Adipocyte (in vitro differentiated cells): ENCODE measurements at regions not wholly inside any gene's neighbourhood (a gene's known extent, or its start where the extent isn't known, plus 50 kb on each side); places are given as distances from the start of the nearest gene placed in this dataset.

Experiments
- DNase-seq: peaks from one replicate; pipeline ENCODE4 v3.0.0-alpha.2; 2015; ENCODE audit warnings: low read depth
- H3K27me3 ChIP-seq: replicated peaks from 2 replicates; pipeline ENCODE4 v1.7.0; 2013; ENCODE audit warnings: mild to moderate bottlenecking, low read length, moderate library complexity; ENCODE audit not compliant: control insufficient read depth, insufficient read depth
- H3K36me3 ChIP-seq: 2 replicates; pipeline ENCODE4 v1.7.0; 2013; ENCODE audit warnings: low read length, mild to moderate bottlenecking, moderate library complexity; ENCODE audit not compliant: control insufficient read depth, insufficient read depth, severe bottlenecking
- H3K4me1 ChIP-seq: 2 replicates; pipeline ENCODE4 v1.7.0; 2013; ENCODE audit warnings: mild to moderate bottlenecking, low read length, moderate library complexity; ENCODE audit not compliant: control insufficient read depth, insufficient read depth
- H3K4me3 ChIP-seq: 2 replicates; pipeline ENCODE4 v1.7.0; 2013; ENCODE audit warnings: mild to moderate bottlenecking, low read length, moderate library complexity
- H3K9ac ChIP-seq: 2 replicates; pipeline ENCODE4 v1.7.0; 2013; ENCODE audit warnings: mild to moderate bottlenecking, low read length, moderate library complexity
- H3K9me3 ChIP-seq: 2 replicates; pipeline ENCODE4 v1.7.0; 2013; ENCODE audit warnings: mild to moderate bottlenecking, low read length, moderate library complexity; ENCODE audit not compliant: control insufficient read depth

DNA sequence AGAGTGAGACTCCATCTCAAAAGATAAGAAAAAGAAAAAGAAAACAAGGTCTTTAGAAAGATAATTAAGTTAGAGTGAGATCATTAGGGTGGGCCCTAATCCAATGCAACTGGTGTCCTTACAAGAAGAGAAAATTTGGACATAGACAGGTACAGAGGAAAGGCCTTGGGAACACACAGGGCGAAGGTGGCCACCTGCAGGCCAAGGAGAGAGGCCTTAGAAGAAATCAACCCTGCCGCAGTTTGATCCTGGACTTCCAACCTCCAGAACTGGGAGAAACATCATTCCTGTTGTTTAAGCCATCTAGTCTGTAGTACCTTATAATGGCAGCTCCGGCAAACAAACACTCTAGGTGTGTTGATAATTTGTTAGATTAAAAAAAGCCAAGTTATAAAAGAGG is 491.9 kb downstream of the MED13L start:
- H3K9ac ChIP-seq, result no peak overlapping the region
- DNase-seq, result no peak
- H3K4me3 ChIP-seq, result no peak overlapping the region
- H3K9me3 ChIP-seq, result no peaks in the 10 kb centered on the region
- H3K27me3 ChIP-seq, result peaks cover 10% of the 10 kb centered on the region
- no peaks in the 10 kb centered on the region for H3K4me1 ChIP-seq
- H3K36me3 ChIP-seq, result no peaks in the 10 kb centered on the region

- H3K9me3 ChIP-seq, result peaks cover 8% of the 10 kb centered on the region
- no peak overlapping the region for H3K9ac ChIP-seq
- no peak for DNase-seq
- H3K27me3 ChIP-seq, result peaks cover 5% of the 10 kb centered on the region
- no peaks in the 10 kb centered on the region for H3K4me1 ChIP-seq
- no peaks in the 10 kb centered on the region for H3K36me3 ChIP-seq
- H3K4me3 ChIP-seq, result no peak overlapping the region
These were observed 501.1 kb downstream of the MED13L start for GRCh38 chr12:115776399-115776798.

DNA sequence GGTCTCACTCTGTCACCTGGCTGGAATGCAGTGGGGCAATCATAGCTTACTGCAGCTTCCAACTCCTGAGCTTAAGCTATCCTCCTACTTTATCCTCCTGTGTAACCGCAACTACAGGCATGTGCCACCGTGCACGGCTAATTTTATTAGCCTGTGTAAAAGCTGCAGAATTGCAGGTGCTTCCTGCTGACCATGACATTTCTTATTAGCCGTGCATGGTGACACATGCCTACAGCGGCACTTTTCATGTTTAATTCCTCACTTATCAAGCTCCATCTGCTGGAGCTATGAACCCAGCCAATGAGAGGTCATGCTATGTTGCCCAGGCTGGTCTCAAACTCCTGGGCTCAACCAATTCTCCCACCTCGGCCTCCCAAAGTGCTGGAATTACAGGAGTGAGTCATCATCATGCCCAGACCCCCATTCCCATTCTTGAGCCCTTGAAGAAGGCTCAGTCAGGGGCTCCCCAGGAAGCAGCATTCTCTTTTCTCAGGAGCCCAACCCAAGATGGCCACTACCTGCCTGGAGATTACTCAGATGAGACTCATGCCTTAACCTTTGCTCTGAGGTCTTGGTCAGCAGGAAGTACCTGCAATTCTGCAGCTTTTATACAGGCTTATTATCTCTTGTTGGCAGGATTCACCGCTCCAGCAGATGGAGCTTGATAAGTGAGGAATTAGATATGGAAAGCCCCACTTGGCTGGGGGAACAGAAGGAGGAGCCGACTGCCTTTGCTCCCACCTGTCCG is 503.2 kb downstream of the MED13L start:
- no peaks in the 10 kb centered on the region for H3K36me3 ChIP-seq
- no peak overlapping the region for H3K9ac ChIP-seq
- peaks cover 8% of the 10 kb centered on the region for H3K9me3 ChIP-seq
- no peaks in the 10 kb centered on the region for H3K4me1 ChIP-seq
- no peak for DNase-seq
- H3K4me3 ChIP-seq, result no peak overlapping the region
- peaks cover 5% of the 10 kb centered on the region for H3K27me3 ChIP-seq

DNA sequence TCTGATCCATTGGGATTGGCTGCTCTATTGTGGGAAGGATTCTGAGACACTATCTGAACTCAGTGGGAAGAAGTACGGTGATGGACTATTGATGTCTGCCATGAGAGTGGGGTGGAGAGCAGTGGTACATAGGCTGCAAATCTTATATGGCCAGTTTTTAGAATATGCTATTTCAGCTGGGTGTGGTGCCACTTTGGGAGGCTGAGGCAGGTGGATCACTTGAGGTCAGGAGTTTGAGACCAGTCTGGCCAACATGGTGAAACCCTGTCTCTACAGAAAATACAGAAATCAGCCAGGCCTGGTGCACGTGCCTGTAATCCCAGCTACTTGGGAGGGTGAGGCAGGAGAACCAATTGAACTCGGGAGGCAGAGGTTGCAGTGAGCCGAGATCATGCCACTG is 505.9 kb downstream of the MED13L start:
- peaks cover 8% of the 10 kb centered on the region for H3K9me3 ChIP-seq
- no peaks in the 10 kb centered on the region for H3K4me1 ChIP-seq
- H3K36me3 ChIP-seq, result no peaks in the 10 kb centered on the region
- DNase-seq, result no peak
- H3K9ac ChIP-seq, result no peak overlapping the region
- H3K27me3 ChIP-seq, result peaks cover 5% of the 10 kb centered on the region
- H3K4me3 ChIP-seq, result no peak overlapping the region

DNA sequence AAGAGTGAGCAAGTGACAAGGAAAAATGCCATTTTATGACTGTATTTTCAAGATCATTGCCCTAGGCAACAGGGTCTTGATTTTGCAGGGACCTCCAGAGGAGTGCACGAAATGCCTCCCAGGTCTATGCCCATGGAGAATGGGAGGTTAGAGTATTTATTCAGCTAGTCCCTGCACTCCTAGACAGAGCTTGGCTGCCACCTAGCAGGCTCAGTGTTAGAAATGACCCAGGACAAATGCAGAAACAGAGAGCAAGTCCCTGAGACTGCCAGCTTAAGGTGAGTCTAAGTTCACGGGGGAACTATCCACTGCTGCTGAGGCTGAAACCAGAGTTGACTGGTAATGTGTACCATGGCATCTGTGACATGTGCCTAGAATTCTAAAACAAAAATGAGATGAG is 506.4 kb downstream of the MED13L start:
- no peak overlapping the region for H3K9ac ChIP-seq
- no peaks in the 10 kb centered on the region for H3K36me3 ChIP-seq
- H3K4me1 ChIP-seq, result no peaks in the 10 kb centered on the region
- DNase-seq, result peak; percentile 44
- H3K4me3 ChIP-seq, result no peak overlapping the region
- peaks cover 5% of the 10 kb centered on the region for H3K27me3 ChIP-seq
- H3K9me3 ChIP-seq, result peaks cover 7% of the 10 kb centered on the region

DNA sequence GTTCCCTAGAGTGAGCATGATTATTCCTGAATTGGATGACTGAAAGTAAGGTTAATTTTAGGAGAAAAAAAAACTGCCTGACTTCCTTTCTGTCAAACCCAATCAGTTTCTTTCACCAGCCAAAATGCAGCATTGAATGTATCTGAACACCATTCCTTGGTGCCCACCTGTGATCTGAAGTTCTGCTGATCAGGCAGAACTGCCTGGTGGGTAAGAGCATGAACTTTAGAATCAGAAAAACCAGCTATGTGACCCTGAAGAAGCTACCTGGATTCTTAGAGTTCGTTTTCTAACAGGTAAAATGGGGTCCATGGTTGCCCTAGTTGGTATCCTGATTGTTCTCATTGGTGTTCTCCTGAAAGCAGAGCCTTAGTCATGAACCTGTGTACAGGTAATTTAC is 506.9 kb downstream of the MED13L start:
- H3K9me3 ChIP-seq, result peaks cover 3% of the 10 kb centered on the region
- no peak overlapping the region for H3K4me3 ChIP-seq
- no peaks in the 10 kb centered on the region for H3K36me3 ChIP-seq
- no peaks in the 10 kb centered on the region for H3K4me1 ChIP-seq
- peaks cover 5% of the 10 kb centered on the region for H3K27me3 ChIP-seq
- DNase-seq, result no peak
- H3K9ac ChIP-seq, result no peak overlapping the region

GRCh38 chr12:115767916-115768315 is 509.6 kb downstream of the MED13L start:
- Histone ChIP-seq H3K27me3 (no peaks in the 10 kb centered on the region), H3K4me1 (no peaks in the 10 kb centered on the region), H3K4me3 (no peak overlapping the region), H3K36me3 (no peaks in the 10 kb centered on the region), H3K9me3 (no peaks in the 10 kb centered on the region), H3K9ac (no peak overlapping the region)
- no peak for DNase-seq

- H3K9ac ChIP-seq, result no peak overlapping the region
- H3K27me3 ChIP-seq, result peaks cover 2% of the 10 kb centered on the region
- H3K4me3 ChIP-seq, result no peak overlapping the region
- H3K9me3 ChIP-seq, result no peaks in the 10 kb centered on the region
- H3K36me3 ChIP-seq, result no peaks in the 10 kb centered on the region
- H3K4me1 ChIP-seq, result no peaks in the 10 kb centered on the region
- DNase-seq, result no peak
These were observed 513.4 kb downstream of the MED13L start for GRCh38 chr12:115763982-115764621.

DNA sequence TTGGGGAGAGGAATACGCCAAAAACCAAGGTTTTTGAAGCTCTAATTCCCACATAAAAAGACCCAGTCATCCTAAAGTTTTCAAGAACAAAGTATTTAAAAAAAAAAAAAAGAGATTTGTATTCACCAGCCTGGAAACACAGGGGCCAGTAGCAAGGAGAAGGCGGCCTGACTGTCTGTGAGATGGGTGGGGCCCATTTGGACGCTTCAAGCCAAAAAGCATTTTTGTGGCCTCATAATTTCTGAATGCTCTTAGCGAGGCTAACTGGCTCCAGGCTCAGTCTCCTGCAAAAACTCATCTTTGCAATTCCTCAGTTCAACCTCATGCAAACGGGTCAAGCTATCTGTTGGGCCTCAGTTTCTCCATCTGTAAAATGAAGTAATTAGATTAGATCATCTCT is 514.1 kb downstream of the MED13L start:
- no peak overlapping the region for H3K9ac ChIP-seq
- H3K4me1 ChIP-seq, result no peaks in the 10 kb centered on the region
- no peaks in the 10 kb centered on the region for H3K36me3 ChIP-seq
- no peak overlapping the region for H3K4me3 ChIP-seq
- DNase-seq, result peak; percentile 87
- H3K9me3 ChIP-seq, result no peaks in the 10 kb centered on the region
- peaks cover 2% of the 10 kb centered on the region for H3K27me3 ChIP-seq

DNA sequence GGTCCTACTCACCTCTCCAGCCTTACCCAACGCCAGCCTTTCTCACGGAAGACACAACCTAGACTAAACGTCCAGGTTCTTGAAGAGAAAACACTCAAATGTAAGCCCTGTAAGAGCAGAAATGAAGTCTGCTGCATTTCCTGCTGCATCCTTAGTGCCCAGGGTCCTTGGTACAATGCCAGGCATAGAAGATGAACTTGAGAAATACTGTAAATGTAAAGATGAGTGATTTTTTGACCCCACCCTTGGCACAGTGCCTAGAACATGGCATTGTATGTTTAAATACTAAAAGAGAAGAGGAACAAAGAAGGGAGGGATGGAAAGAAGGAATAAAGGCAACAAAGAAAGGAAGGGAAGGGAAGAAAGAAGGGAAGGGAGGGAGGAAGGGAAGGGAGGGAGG is 514.6 kb downstream of the MED13L start:
- H3K4me1 ChIP-seq, result no peaks in the 10 kb centered on the region
- H3K27me3 ChIP-seq, result peaks cover 2% of the 10 kb centered on the region
- DNase-seq, result no peak
- H3K36me3 ChIP-seq, result no peaks in the 10 kb centered on the region
- no peak overlapping the region for H3K4me3 ChIP-seq
- no peaks in the 10 kb centered on the region for H3K9me3 ChIP-seq
- no peak overlapping the region for H3K9ac ChIP-seq

DNA sequence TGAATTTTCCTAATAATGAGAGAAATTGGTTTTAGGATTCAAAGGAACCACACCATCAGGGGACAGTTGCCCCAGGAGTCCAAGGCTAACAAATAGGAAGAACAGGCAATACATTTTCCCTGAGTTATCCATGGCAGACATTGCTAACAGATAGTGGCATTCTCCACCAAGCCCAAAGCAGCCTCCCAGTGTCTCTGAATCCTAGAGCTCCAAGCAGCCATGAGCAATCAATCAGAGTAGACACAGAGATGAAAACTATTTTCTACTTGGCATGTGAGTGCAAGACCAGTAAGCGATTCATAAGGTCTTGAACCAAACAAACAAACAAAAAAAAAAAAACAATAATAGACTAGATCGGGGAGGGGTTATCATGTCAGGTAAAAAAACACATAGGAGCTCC is 515.7 kb downstream of the MED13L start:
- H3K36me3 ChIP-seq, result no peaks in the 10 kb centered on the region
- H3K9me3 ChIP-seq, result no peaks in the 10 kb centered on the region
- H3K27me3 ChIP-seq, result peaks cover 2% of the 10 kb centered on the region
- DNase-seq, result peak; percentile 52
- H3K9ac ChIP-seq, result no peak overlapping the region
- H3K4me3 ChIP-seq, result no peak overlapping the region
- H3K4me1 ChIP-seq, result no peaks in the 10 kb centered on the region
